Esophagus squamous epithelium (tissue), 4 donors: ENCODE measurements at regions not wholly inside any gene's neighbourhood (a gene's known extent, or its start where the extent isn't known, plus 50 kb on each side); places are given as distances from the start of the nearest gene placed in this dataset.

ENCODE experiments used
- POLR2A ChIP-seq, 4 donors: fragments of 450-650 bp; IDR thresholded peaks; one replicate each; pipeline ENCODE4 v1.6.1; 2017; ENCODE audit warnings: antibody characterized with exemption in 4 of 4, mild to moderate bottlenecking in 4 of 4, moderate library complexity in 3 of 4
- TF ChIP-seq, protein P1 (sequence below), 6 experiments: fragments of 450-650 bp in 4 of 6; fragments of 200-600 bp in 2 of 6; sonication (generic) in 2 of 6; IDR thresholded peaks; one replicate each; pipeline ENCODE4 v1.5.1; 2016 to 2019; ENCODE audit warnings: antibody characterized with exemption in 6 of 6, mild to moderate bottlenecking in 4 of 6, moderate library complexity in 4 of 6

DNA sequence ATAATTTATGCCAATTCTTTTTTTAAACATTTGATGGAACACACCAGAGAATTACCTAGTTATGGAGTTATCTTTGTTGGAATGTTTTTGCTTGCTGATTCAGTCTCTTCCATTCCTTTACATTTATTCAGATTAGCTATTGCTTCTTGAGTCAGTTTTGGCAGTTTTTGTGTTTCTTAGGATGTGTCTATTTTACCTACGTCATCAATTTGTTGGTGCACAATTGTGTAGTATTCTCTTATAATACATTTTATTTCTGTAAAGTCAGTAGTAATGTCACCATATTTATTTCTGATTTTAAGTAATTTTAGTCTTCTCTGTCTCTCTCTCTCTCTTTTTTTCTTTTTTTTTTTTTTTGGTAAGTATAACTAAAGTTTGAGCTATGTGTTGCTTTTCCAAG, 929.5 kb upstream of the RAG2 start:
- TF ChIP-seq, protein P1, sequence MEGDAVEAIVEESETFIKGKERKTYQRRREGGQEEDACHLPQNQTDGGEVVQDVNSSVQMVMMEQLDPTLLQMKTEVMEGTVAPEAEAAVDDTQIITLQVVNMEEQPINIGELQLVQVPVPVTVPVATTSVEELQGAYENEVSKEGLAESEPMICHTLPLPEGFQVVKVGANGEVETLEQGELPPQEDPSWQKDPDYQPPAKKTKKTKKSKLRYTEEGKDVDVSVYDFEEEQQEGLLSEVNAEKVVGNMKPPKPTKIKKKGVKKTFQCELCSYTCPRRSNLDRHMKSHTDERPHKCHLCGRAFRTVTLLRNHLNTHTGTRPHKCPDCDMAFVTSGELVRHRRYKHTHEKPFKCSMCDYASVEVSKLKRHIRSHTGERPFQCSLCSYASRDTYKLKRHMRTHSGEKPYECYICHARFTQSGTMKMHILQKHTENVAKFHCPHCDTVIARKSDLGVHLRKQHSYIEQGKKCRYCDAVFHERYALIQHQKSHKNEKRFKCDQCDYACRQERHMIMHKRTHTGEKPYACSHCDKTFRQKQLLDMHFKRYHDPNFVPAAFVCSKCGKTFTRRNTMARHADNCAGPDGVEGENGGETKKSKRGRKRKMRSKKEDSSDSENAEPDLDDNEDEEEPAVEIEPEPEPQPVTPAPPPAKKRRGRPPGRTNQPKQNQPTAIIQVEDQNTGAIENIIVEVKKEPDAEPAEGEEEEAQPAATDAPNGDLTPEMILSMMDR (IDR thresholded peaks at IDR 0.05): no peak
- no peak for TF ChIP-seq POLR2A (IDR thresholded peaks at IDR 0.05)
